Adrenal gland (tissue), 5 donors: ENCODE measurements at regions not wholly inside any gene's neighbourhood (a gene's known extent, or its start where the extent isn't known, plus 50 kb on each side); places are given as distances from the start of the nearest gene placed in this dataset.

Experiments
- CTCF ChIP-seq, 6 experiments: fragments of 450-650 bp in 4 of 6; fragments of 200-600 bp in 2 of 6; sonication (generic) in 1 of 6; IDR thresholded peaks; 1 replicate in 5 of 6; 2 replicates in 1 of 6; pipeline versions ENCODE4 v1.5.1 to v1.8.0; 2016 to 2021; ENCODE audit warnings: antibody characterized with exemption in 6 of 6, mild to moderate bottlenecking in 2 of 6, moderate library complexity in 1 of 6
- POLR2A ChIP-seq, 2 donors: fragments of 450-650 bp; IDR thresholded peaks; one replicate each; pipeline ENCODE4 v1.6.1; 2017; ENCODE audit warnings: antibody characterized with exemption in 2 of 2, mild to moderate bottlenecking in 2 of 2, moderate library complexity in 1 of 2
- donor health status: DM: no; HTN: no; CAD: no.

- TF ChIP-seq CTCF (IDR thresholded peaks at IDR 0.05) = no peak
- TF ChIP-seq POLR2A (IDR thresholded peaks at IDR 0.05) = no peak
Observed at GRCh38 chr4:62510228-62510627, 1310.1 kb downstream of the ADGRL3 start.
